Neutrophil (primary cell): ENCODE measurements at regions not wholly inside any gene's neighbourhood (a gene's known extent, or its start where the extent isn't known, plus 50 kb on each side); places are given as distances from the start of the nearest gene placed in this dataset.

Experiments used
- H3K27ac ChIP-seq: fragments of 200-600 bp; sonication (generic); 2 replicates; pipeline ENCODE4 v1.5.1; 2016; ENCODE audit warnings: mild to moderate bottlenecking, moderate library complexity
- H3K27me3 ChIP-seq: fragments of 200-600 bp; sonication (generic); 2 replicates; pipeline ENCODE4 v1.6.0; 2016; ENCODE audit warnings: mild to moderate bottlenecking
- H3K36me3 ChIP-seq: fragments of 200-600 bp; sonication (generic); 2 replicates; pipeline ENCODE4 v1.5.1; 2017
- H3K4me1 ChIP-seq, 2 experiments: fragments of 200-600 bp in 1 of 2; sonication (generic) in 1 of 2; 1 replicate in 1 of 2; 2 replicates in 1 of 2; pipeline versions ENCODE4 v1.5.1 to v1.6.1; 2013 to 2016; ENCODE audit warnings: low read depth in 1 of 2, low read length in 1 of 2, mild to moderate bottlenecking in 1 of 2, moderate library complexity in 1 of 2; ENCODE audit not compliant: control insufficient read depth in 1 of 2, insufficient read depth in 1 of 2
- H3K4me3 ChIP-seq, 2 experiments: fragments of 200-600 bp in 1 of 2; sonication (generic) in 1 of 2; 1 replicate in 1 of 2; 2 replicates in 1 of 2; pipeline ENCODE4 v1.5.1; 2013 to 2016; ENCODE audit warnings: low read depth in 1 of 2, low read length in 1 of 2, mild to moderate bottlenecking in 1 of 2, moderate library complexity in 1 of 2
- H3K9me3 ChIP-seq: fragments of 200-600 bp; sonication (generic); 2 replicates; pipeline ENCODE4 v1.5.1; 2016
- TF ChIP-seq, protein P1 (sequence below): fragments of 200-600 bp; sonication (generic); IDR thresholded peaks from 2 replicates; pipeline ENCODE4 v1.5.1; 2016; ENCODE audit warnings: antibody characterized with exemption

DNA sequence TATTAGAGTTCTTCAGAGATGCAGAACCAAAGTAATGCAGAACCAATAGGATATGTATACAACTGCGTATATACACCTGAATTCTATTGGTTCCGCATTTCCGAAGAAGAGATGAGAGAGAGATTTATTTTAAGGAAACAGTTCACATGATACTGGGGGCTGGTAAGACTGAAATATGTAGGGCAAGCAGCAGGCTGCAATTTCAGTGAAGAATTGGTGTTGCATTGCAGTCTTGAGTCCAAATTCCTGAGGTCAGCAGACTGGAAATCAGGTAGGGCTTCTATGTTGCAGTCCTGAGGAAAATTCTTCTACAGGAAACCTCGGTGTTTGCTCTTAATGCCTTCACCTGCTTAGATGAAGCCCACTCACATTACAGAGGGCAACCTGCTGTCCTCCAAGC lies 128.2 kb upstream of the MED13 start:
- Histone ChIP-seq H3K36me3 (no peaks in the 10 kb centered on the region), H3K27me3 (no peaks in the 10 kb centered on the region), H3K4me1 (no peaks in the 10 kb centered on the region), H3K27ac (no peak overlapping the region), H3K9me3 (no peaks in the 10 kb centered on the region), H3K4me3 (no peak overlapping the region)
- TF ChIP-seq, protein P1, sequence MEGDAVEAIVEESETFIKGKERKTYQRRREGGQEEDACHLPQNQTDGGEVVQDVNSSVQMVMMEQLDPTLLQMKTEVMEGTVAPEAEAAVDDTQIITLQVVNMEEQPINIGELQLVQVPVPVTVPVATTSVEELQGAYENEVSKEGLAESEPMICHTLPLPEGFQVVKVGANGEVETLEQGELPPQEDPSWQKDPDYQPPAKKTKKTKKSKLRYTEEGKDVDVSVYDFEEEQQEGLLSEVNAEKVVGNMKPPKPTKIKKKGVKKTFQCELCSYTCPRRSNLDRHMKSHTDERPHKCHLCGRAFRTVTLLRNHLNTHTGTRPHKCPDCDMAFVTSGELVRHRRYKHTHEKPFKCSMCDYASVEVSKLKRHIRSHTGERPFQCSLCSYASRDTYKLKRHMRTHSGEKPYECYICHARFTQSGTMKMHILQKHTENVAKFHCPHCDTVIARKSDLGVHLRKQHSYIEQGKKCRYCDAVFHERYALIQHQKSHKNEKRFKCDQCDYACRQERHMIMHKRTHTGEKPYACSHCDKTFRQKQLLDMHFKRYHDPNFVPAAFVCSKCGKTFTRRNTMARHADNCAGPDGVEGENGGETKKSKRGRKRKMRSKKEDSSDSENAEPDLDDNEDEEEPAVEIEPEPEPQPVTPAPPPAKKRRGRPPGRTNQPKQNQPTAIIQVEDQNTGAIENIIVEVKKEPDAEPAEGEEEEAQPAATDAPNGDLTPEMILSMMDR = no peak

DNA sequence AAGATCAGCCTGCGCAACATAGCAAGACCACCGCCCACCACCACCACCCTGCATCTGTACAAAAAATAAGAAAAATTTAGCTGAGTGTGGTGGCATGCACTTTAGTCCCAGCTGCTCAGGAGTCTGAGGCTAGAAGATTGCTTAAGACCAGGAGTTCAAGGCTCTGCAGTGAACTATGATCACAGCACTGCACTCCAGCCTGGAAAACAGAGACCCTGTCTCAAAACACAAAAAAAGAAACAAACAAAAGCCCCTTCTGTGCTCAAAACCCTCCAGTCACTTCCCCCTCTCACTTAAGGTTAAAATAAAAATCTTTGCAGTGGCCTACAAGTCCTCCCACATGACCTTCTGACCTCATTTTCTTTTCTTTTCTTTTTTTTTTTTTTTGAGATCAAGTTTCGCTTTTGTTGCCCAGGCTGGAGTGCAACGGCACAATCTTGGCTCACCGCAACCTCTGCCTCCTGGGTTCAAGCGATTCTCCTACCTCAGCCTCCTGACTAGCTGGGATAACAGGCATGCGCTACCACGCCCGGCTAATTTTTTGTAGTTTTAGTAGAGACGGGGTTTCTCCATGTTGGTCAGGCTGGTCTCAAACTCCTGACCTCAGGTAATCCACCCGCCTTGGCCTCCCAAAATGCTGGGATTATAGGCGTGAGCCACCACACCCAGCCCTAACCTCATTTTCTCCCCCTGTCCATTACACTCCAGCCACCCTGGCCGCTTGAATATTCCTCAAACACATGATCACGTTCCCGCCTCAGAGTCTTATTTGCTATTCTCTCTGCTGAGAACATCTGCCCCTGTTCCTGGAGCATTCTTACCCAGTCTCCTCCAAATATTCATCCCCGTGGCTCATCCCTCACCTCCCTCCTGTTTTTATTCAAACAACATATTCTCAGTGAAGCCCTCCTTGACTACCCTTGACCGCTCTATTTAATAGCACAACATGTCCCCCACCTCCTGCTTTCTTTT lies 126.6 kb upstream of the MED13 start:
- H3K36me3 ChIP-seq = no peaks in the 10 kb centered on the region
- TF ChIP-seq, protein P1 = no peak
- no peaks in the 10 kb centered on the region for H3K9me3 ChIP-seq
- H3K4me1 ChIP-seq = no peaks in the 10 kb centered on the region
- H3K27me3 ChIP-seq = no peaks in the 10 kb centered on the region
- H3K4me3 ChIP-seq = no peak overlapping the region
- no peak overlapping the region for H3K27ac ChIP-seq

DNA sequence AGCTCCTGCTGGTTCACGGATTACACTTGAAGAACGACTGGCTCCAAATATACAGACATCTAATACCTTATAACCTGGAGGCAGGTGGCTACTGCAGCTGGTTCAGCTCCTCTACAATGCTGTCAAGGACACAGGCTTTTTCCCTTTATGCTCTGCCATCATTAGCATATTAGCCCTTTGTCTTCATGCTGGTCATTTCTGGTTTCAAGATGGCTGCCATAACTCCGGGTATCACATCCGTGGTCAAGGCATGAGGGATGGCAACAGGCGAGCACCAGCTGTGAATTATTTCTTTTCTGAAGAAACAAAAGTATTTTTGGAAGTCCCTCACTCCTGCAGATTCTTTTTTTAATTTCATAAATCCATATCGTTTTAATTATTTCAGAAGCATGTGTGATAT lies 124.3 kb upstream of the MED13 start:
- H3K27ac ChIP-seq = no peak overlapping the region
- TF ChIP-seq, protein P1 = no peak

DNA sequence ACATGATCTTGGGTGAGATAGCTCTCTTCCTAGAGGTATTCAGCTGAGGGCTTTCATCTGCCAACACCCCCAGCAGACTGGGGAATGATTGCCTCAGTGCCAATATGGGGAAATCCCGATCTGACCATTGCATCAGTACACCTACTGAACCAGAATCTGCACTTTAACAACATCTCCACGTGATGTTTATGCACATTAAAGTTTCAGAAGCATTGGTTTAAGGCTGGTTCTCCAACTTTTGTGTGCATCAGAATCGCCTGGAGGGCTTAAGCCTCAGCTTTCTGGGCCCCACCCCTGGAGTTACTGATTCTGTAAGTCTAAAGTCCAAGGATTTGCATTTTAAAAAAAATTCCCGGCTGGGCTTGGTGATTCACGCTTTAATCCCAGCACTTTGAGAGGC lies 123.6 kb upstream of the MED13 start:
- no peaks in the 10 kb centered on the region for H3K27me3 ChIP-seq

More for the DNA sequence above, 124.3 kb upstream of the MED13 start:
- Histone ChIP-seq H3K9me3 (no peaks in the 10 kb centered on the region), H3K27me3 (no peaks in the 10 kb centered on the region), H3K4me1 (no peaks in the 10 kb centered on the region), H3K4me3 (no peak overlapping the region), H3K36me3 (no peaks in the 10 kb centered on the region)

DNA sequence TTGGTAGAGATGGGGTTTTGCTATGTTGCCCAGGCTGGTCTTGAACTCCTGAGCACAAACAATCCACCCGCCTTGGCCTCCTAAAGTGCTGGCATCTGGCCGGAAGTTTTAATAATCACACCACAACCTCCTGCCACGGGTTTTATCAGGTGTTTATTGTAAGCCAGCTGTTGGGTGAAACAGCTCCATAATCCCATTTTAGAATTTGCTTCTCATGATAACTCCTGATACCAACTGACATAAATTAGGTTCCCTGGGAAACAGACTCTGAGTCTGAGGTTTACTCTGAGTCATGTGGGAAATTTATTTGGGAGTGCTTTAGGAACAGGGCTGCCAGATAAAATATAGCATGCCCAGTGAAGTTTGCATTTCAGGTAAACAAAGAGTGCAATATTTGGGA lies 122.6 kb upstream of the MED13 start:
- no peak overlapping the region for H3K4me3 ChIP-seq
- no peaks in the 10 kb centered on the region for H3K4me1 ChIP-seq
- TF ChIP-seq, protein P1 = no peak
- no peaks in the 10 kb centered on the region for H3K27me3 ChIP-seq
- H3K36me3 ChIP-seq = no peaks in the 10 kb centered on the region
- no peaks in the 10 kb centered on the region for H3K9me3 ChIP-seq
- no peak overlapping the region for H3K27ac ChIP-seq

More for the DNA sequence above, 123.6 kb upstream of the MED13 start:
- TF ChIP-seq, protein P1 = no peak
- H3K27ac ChIP-seq = no peak overlapping the region
- H3K9me3 ChIP-seq = no peaks in the 10 kb centered on the region
- H3K4me3 ChIP-seq = no peak overlapping the region
- H3K4me1 ChIP-seq = no peaks in the 10 kb centered on the region
- H3K36me3 ChIP-seq = no peaks in the 10 kb centered on the region
